Left ventricle myocardium inferior (tissue), 1 donor: ENCODE measurements at regions not wholly inside any gene's neighbourhood (a gene's known extent, or its start where the extent isn't known, plus 50 kb on each side); places are given as distances from the start of the nearest gene placed in this dataset.

Experiments
- DNase-seq: peaks from one replicate; pipeline ENCODE4 v3.0.0-alpha.2; 2020
- H3K27ac ChIP-seq: fragments of 200-600 bp; replicated peaks from 2 replicates; pipeline ENCODE4 v1.8.0; 2021
- H3K27me3 ChIP-seq: fragments of 200-600 bp; 2 replicates; pipeline ENCODE4 v1.8.0; 2021; ENCODE audit warnings: low read depth
- H3K36me3 ChIP-seq: fragments of 200-600 bp; 2 replicates; pipeline ENCODE4 v1.8.0; 2021
- H3K4me1 ChIP-seq: fragments of 200-600 bp; 2 replicates; pipeline ENCODE4 v1.8.0; 2021
- H3K4me3 ChIP-seq: fragments of 200-600 bp; 2 replicates; pipeline ENCODE4 v1.8.0; 2021; ENCODE audit warnings: mild to moderate bottlenecking, moderate library complexity
- H3K9me3 ChIP-seq: fragments of 200-600 bp; replicated peaks from 2 replicates; pipeline ENCODE4 v1.8.0; 2021
- intact Hi-C: fragments of 100-400 bp; cut with micrococcal nuclease; formaldehyde crosslinking; loops from one replicate; pipeline ENCODE4 v1.11.0; 2022
- TF ChIP-seq, protein P1 (sequence below): fragments of 200-600 bp; IDR thresholded peaks from 2 replicates; pipeline ENCODE4 v1.8.0; 2021; ENCODE audit warnings: antibody characterized with exemption, mild to moderate bottlenecking, borderline replicate concordance
- donor health status: DM: no; HTN: yes; CAD: no; lungs with severe emphysema.

GRCh38 chr13:66138172-66138811, 1091.8 kb downstream of the PCDH9 start:
- no peak overlapping the region for H3K4me3 ChIP-seq
- no peaks in the 10 kb centered on the region for H3K9me3 ChIP-seq
- H3K27ac ChIP-seq = no peak overlapping the region
- H3K36me3 ChIP-seq = no peaks in the 10 kb centered on the region
- no peak for DNase-seq
- TF ChIP-seq, protein P1, sequence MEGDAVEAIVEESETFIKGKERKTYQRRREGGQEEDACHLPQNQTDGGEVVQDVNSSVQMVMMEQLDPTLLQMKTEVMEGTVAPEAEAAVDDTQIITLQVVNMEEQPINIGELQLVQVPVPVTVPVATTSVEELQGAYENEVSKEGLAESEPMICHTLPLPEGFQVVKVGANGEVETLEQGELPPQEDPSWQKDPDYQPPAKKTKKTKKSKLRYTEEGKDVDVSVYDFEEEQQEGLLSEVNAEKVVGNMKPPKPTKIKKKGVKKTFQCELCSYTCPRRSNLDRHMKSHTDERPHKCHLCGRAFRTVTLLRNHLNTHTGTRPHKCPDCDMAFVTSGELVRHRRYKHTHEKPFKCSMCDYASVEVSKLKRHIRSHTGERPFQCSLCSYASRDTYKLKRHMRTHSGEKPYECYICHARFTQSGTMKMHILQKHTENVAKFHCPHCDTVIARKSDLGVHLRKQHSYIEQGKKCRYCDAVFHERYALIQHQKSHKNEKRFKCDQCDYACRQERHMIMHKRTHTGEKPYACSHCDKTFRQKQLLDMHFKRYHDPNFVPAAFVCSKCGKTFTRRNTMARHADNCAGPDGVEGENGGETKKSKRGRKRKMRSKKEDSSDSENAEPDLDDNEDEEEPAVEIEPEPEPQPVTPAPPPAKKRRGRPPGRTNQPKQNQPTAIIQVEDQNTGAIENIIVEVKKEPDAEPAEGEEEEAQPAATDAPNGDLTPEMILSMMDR = no peak
- no peaks in the 10 kb centered on the region for H3K4me1 ChIP-seq
- intact Hi-C loops = no loop called here
- H3K27me3 ChIP-seq = no peaks in the 10 kb centered on the region

GRCh38 chr13:66137384-66137783, 1092.8 kb downstream of the PCDH9 start:
- DNase-seq = no peak
- intact Hi-C loops = no loop called here
- H3K36me3 ChIP-seq = no peaks in the 10 kb centered on the region
- no peaks in the 10 kb centered on the region for H3K4me1 ChIP-seq
- no peak overlapping the region for H3K4me3 ChIP-seq
- H3K27ac ChIP-seq = no peak overlapping the region
- no peaks in the 10 kb centered on the region for H3K27me3 ChIP-seq
- no peaks in the 10 kb centered on the region for H3K9me3 ChIP-seq
- TF ChIP-seq, protein P1 = no peak

- Histone ChIP-seq H3K9me3 (no peaks in the 10 kb centered on the region), H3K27me3 (no peaks in the 10 kb centered on the region), H3K4me1 (no peaks in the 10 kb centered on the region), H3K27ac (no peak overlapping the region), H3K36me3 (no peaks in the 10 kb centered on the region), H3K4me3 (no peak overlapping the region)
- no peak for DNase-seq
- TF ChIP-seq, protein P1 = no peak
- intact Hi-C loops = no loop called here
Observed at GRCh38 chr13:66128692-66129269, 1101.4 kb downstream of the PCDH9 start.

- intact Hi-C loops = no loop called here
- DNase-seq = no peak
- no peaks in the 10 kb centered on the region for H3K9me3 ChIP-seq
Observed at GRCh38 chr13:66128201-66128600, 1101.9 kb downstream of the PCDH9 start.

GRCh38 chr13:66117563-66117962, 1112.6 kb downstream of the PCDH9 start:
- no peak overlapping the region for H3K4me3 ChIP-seq
- no peak for DNase-seq
- H3K4me1 ChIP-seq = no peaks in the 10 kb centered on the region
- no peaks in the 10 kb centered on the region for H3K9me3 ChIP-seq
- H3K36me3 ChIP-seq = no peaks in the 10 kb centered on the region
- TF ChIP-seq, protein P1 = no peak
- no peak overlapping the region for H3K27ac ChIP-seq
- H3K27me3 ChIP-seq = no peaks in the 10 kb centered on the region
- intact Hi-C loops = no loop called here

More at GRCh38 chr13:66128201-66128600, 1101.9 kb downstream of the PCDH9 start:
- TF ChIP-seq, protein P1 = no peak
- Histone ChIP-seq H3K4me1 (no peaks in the 10 kb centered on the region), H3K27ac (no peak overlapping the region), H3K36me3 (no peaks in the 10 kb centered on the region), H3K27me3 (no peaks in the 10 kb centered on the region), H3K4me3 (no peak overlapping the region)
